H9 (cell line): ENCODE measurements at regions not wholly inside any gene's neighbourhood (a gene's known extent, or its start where the extent isn't known, plus 50 kb on each side); places are given as distances from the start of the nearest gene placed in this dataset.

Experiments
- DNase-seq: peaks from one replicate; pipeline ENCODE4 v3.0.0-alpha.2; 2017
- H2AFZ ChIP-seq: one replicate; pipeline ENCODE4 v1.6.1; 2013; ENCODE audit warnings: mild to moderate bottlenecking, low read length, control low read depth, moderate library complexity
- H2AK5ac ChIP-seq: 2 replicates; pipeline ENCODE4 v1.6.1; 2013; ENCODE audit warnings: low read length, control low read depth, mixed read lengths; ENCODE audit not compliant: insufficient read length
- H2BK120ac ChIP-seq: one replicate; pipeline ENCODE4 v1.6.1; 2013; ENCODE audit warnings: low read depth, mild to moderate bottlenecking, low read length, control low read depth, inconsistent platforms; ENCODE audit not compliant: poor library complexity, severe bottlenecking
- H2BK12ac ChIP-seq: 2 replicates; pipeline ENCODE4 v1.6.1; 2013; ENCODE audit warnings: low read length, control low read depth, mixed read lengths, low read depth; ENCODE audit not compliant: insufficient read length
- H2BK15ac ChIP-seq: 2 replicates; pipeline ENCODE4 v1.6.1; 2013; ENCODE audit warnings: low read depth, low read length, control low read depth
- H2BK20ac ChIP-seq: one replicate; pipeline ENCODE4 v1.6.1; 2013; ENCODE audit warnings: low read depth, mild to moderate bottlenecking, low read length, control low read depth, inconsistent platforms; ENCODE audit not compliant: poor library complexity, severe bottlenecking
- H2BK5ac ChIP-seq: 2 replicates; pipeline ENCODE4 v1.6.1; 2013; ENCODE audit warnings: low read length, control low read depth, mixed read lengths; ENCODE audit not compliant: insufficient read length
- H3K14ac ChIP-seq: 2 replicates; pipeline ENCODE4 v1.6.1; 2013; ENCODE audit warnings: low read length, control low read depth; ENCODE audit not compliant: insufficient read depth
- H3K18ac ChIP-seq: 2 replicates; pipeline ENCODE4 v1.6.1; 2013; ENCODE audit warnings: low read depth, mild to moderate bottlenecking, mixed read lengths, low read length, control low read depth; ENCODE audit not compliant: insufficient read length
- H3K23ac ChIP-seq: 2 replicates; pipeline ENCODE4 v1.6.1; 2013; ENCODE audit warnings: low read length, control low read depth, mixed read lengths, low read depth; ENCODE audit not compliant: insufficient read length
- H3K23me2 ChIP-seq: 2 replicates; pipeline ENCODE4 v1.6.1; 2013; ENCODE audit warnings: low read depth, mild to moderate bottlenecking, mixed read lengths, low read length, control low read depth; ENCODE audit not compliant: insufficient read length, poor library complexity, severe bottlenecking
- H3K27ac ChIP-seq: 2 replicates; pipeline ENCODE4 v1.5.1; 2013; ENCODE audit warnings: low read length, control low read depth, mixed read lengths, low read depth; ENCODE audit not compliant: insufficient read length
- H3K27me3 ChIP-seq: 2 replicates; pipeline ENCODE4 v1.6.1; 2013; ENCODE audit warnings: low read length, control low read depth, inconsistent platforms; ENCODE audit not compliant: insufficient read depth
- H3K4ac ChIP-seq: 2 replicates; pipeline ENCODE4 v1.6.1; 2013; ENCODE audit warnings: low read depth, mild to moderate bottlenecking, control low read depth, inconsistent platforms, low read length, moderate library complexity
- H3K4me1 ChIP-seq: 2 replicates; pipeline ENCODE4 v1.6.1; 2013; ENCODE audit warnings: low read length, control low read depth, inconsistent platforms; ENCODE audit not compliant: insufficient read depth
- H3K4me2 ChIP-seq: 2 replicates; pipeline ENCODE4 v1.6.1; 2013; ENCODE audit warnings: low read length, control low read depth, mixed read lengths; ENCODE audit not compliant: insufficient read length, insufficient read depth
- H3K56ac ChIP-seq: 2 replicates; pipeline ENCODE4 v1.6.1; 2013; ENCODE audit warnings: low read depth, mild to moderate bottlenecking, mixed read lengths, low read length, control low read depth; ENCODE audit not compliant: insufficient read length
- H3K79me1 ChIP-seq: 2 replicates; pipeline ENCODE4 v1.6.1; 2013; ENCODE audit warnings: low read depth, mild to moderate bottlenecking, moderate library complexity, low read length, control low read depth, inconsistent platforms; ENCODE audit not compliant: insufficient read depth, poor library complexity, severe bottlenecking
- H3K79me2 ChIP-seq: 2 replicates; pipeline ENCODE4 v1.6.1; 2013; ENCODE audit warnings: low read length, control low read depth, inconsistent platforms; ENCODE audit not compliant: insufficient read depth
- H3K9ac ChIP-seq: 2 replicates; pipeline ENCODE4 v1.6.1; 2013; ENCODE audit warnings: low read length, control low read depth, mixed read lengths; ENCODE audit not compliant: insufficient read length; ENCODE audit errors: extremely low read depth
- H3K9me3 ChIP-seq: one replicate; pipeline ENCODE4 v1.6.1; 2013; ENCODE audit warnings: low read depth, low read length, inconsistent platforms; ENCODE audit not compliant: control insufficient read depth
- H3T11ph ChIP-seq: one replicate; pipeline ENCODE4 v1.6.1; 2013; ENCODE audit warnings: mild to moderate bottlenecking, low read length, control low read depth, inconsistent platforms
- H4K20me1 ChIP-seq: one replicate; pipeline ENCODE4 v1.6.1; 2013; ENCODE audit not compliant: control insufficient read depth, insufficient read length, insufficient read depth
- H4K5ac ChIP-seq: 2 replicates; pipeline ENCODE4 v1.6.1; 2013; ENCODE audit warnings: low read depth, mild to moderate bottlenecking, mixed read lengths, low read length, control low read depth; ENCODE audit not compliant: insufficient read length
- H4K8ac ChIP-seq: replicated peaks from 2 replicates; pipeline ENCODE4 v1.6.1; 2013; ENCODE audit warnings: low read length, control low read depth, mixed read lengths, low read depth; ENCODE audit not compliant: insufficient read length
- H4K91ac ChIP-seq: 2 replicates; pipeline ENCODE4 v1.6.1; 2013; ENCODE audit warnings: low read depth, mild to moderate bottlenecking, moderate library complexity, mixed read lengths, low read length, control low read depth; ENCODE audit not compliant: insufficient read length
- H3K27ac Mint-ChIP-seq, 3 experiments: 2 replicates in 2 of 3; 3 replicates in 1 of 3; pipeline ENCODE4 v1.8.0; 2020 to 2021; ENCODE audit warnings: mixed read lengths in 3 of 3, mild to moderate bottlenecking in 1 of 3, moderate library complexity in 1 of 3
- H3K27me3 Mint-ChIP-seq: 2 replicates; pipeline ENCODE4 v1.8.0; 2021; ENCODE audit warnings: low read depth, mild to moderate bottlenecking, moderate library complexity, mixed read lengths
- H3K36me3 Mint-ChIP-seq, 3 experiments: 2 replicates in 2 of 3; 3 replicates in 1 of 3; pipeline ENCODE4 v1.8.0; 2020 to 2021; ENCODE audit warnings: low read depth in 3 of 3, mixed read lengths in 3 of 3; ENCODE audit not compliant: insufficient read depth in 1 of 3
- H3K4me1 Mint-ChIP-seq, 2 experiments: 2 replicates each; pipeline ENCODE4 v1.8.0; 2020; ENCODE audit warnings: mixed read lengths in 2 of 2
- H3K4me3 Mint-ChIP-seq, 2 experiments: 2 replicates in 1 of 2; 3 replicates in 1 of 2; pipeline ENCODE4 v1.8.0; 2020 to 2021; ENCODE audit warnings: mild to moderate bottlenecking in 2 of 2, mixed read lengths in 2 of 2, moderate library complexity in 1 of 2
- H3K9me3 Mint-ChIP-seq, 2 experiments: 2 replicates in 1 of 2; 3 replicates in 1 of 2; pipeline ENCODE4 v1.8.0; 2020; ENCODE audit warnings: mild to moderate bottlenecking in 2 of 2, mixed read lengths in 2 of 2, moderate library complexity in 1 of 2
- CTCF ChIP-seq: fragments of 200-600 bp; sonication (generic); conservative IDR thresholded peaks from 3 replicates; pipeline ENCODE4 v1.8.0; 2021; ENCODE audit warnings: antibody characterized with exemption, mild to moderate bottlenecking
- WGBS: extraction: QIAGEN DNeasy Blood & Tissue Kit; methylation state at CpG from one replicate; pipeline ENCODE4 v1.1.7; 2013; ENCODE audit warnings: missing lambda C conversion rate, low lambda C conversion rate, mixed read lengths; ENCODE audit not compliant: insufficient read length; ENCODE audit errors: extremely low coverage; 5-methylcytosine and 5-hydroxymethylcytosine counted together

- Mint-ChIP-seq H3K27ac (no peak overlapping the region), H3K9me3 (no peaks in the 10 kb centered on the region)
These were observed 101.9 kb upstream of the RAB12 start for GRCh38 chr18:8507361-8507760.

More at GRCh38 chr18:8507361-8507760, 101.9 kb upstream of the RAB12 start:
- Histone ChIP-seq H2BK15ac (no peak overlapping the region), H3K27ac (no peak overlapping the region), H2AFZ (no peak overlapping the region), H2BK120ac (no peak overlapping the region), H4K8ac (no peak overlapping the region), H3K4me1 (no peaks in the 10 kb centered on the region), H2BK5ac (no peak overlapping the region), H2BK20ac (no peak overlapping the region), H4K20me1 (no peaks in the 10 kb centered on the region), H3K4me2 (no peak overlapping the region), H2BK12ac (no peak overlapping the region), H3K4ac (no peak overlapping the region), H4K5ac (no peak overlapping the region), H3K79me2 (no peaks in the 10 kb centered on the region), H3K14ac (no peak overlapping the region), H3K9me3 (no peaks in the 10 kb centered on the region), H2AK5ac (no peak overlapping the region), H3K23me2 (no peaks in the 10 kb centered on the region), H3K56ac (no peak overlapping the region), H3K27me3 (no peaks in the 10 kb centered on the region), H3K18ac (no peak overlapping the region), H3K9ac (no peak overlapping the region), H3T11ph (no peak overlapping the region), H4K91ac (no peak overlapping the region), H3K23ac (no peak overlapping the region), H3K79me1 (no peaks in the 10 kb centered on the region)
- H3K4me1 Mint-ChIP-seq: no peaks in the 10 kb centered on the region
- H3K4me3 Mint-ChIP-seq: no peak overlapping the region
- no peaks in the 10 kb centered on the region; the same call in 1 of the 2 replicates for H3K27me3 Mint-ChIP-seq
- WGBS: no CpG with 5 or more reads among the region's 5 CpGs
- no peaks in the 10 kb centered on the region for H3K36me3 Mint-ChIP-seq
- DNase-seq: no peak
- peak; percentile 70 for TF ChIP-seq CTCF
